Smooth muscle cell (in vitro differentiated cells): ENCODE measurements at regions not wholly inside any gene's neighbourhood (a gene's known extent, or its start where the extent isn't known, plus 50 kb on each side); places are given as distances from the start of the nearest gene placed in this dataset.

ENCODE experiments used
- DNase-seq: peaks from one replicate; lab custom pipeline; 2025; ENCODE audit not compliant: unreplicated experiment; lab: John Stamatoyannopoulos, UW
- H2AFZ ChIP-seq: fragments of 200-600 bp; sonication (generic); 2 replicates; pipeline ENCODE4 v1.6.0; 2016; ENCODE audit warnings: antibody characterized with exemption, low read depth, mild to moderate bottlenecking
- H3F3A ChIP-seq: fragments of 200-600 bp; sonication (generic); 2 replicates; pipeline ENCODE4 v1.6.0; 2017; ENCODE audit warnings: antibody characterized with exemption, low read depth
- H3K27ac ChIP-seq: fragments of 200-600 bp; sonication (generic); 2 replicates; pipeline ENCODE4 v1.5.1; 2016; ENCODE audit warnings: low read depth, mild to moderate bottlenecking
- H3K27me3 ChIP-seq: fragments of 200-600 bp; sonication (generic); 2 replicates; pipeline ENCODE4 v1.6.1; 2016; ENCODE audit warnings: low read depth, mild to moderate bottlenecking
- H3K36me3 ChIP-seq: fragments of 200-600 bp; sonication (generic); 2 replicates; pipeline ENCODE4 v1.5.1; 2016; ENCODE audit warnings: low read depth
- H3K4me1 ChIP-seq: fragments of 200-600 bp; sonication (generic); 2 replicates; pipeline ENCODE4 v1.5.1; 2016; ENCODE audit warnings: low read depth
- H3K4me2 ChIP-seq: fragments of 200-600 bp; sonication (generic); 2 replicates; pipeline ENCODE4 v1.6.0; 2016; ENCODE audit warnings: mild to moderate bottlenecking
- H3K4me3 ChIP-seq: fragments of 200-600 bp; sonication (generic); 2 replicates; pipeline ENCODE4 v1.5.1; 2016; ENCODE audit warnings: mild to moderate bottlenecking
- H3K79me2 ChIP-seq: fragments of 200-600 bp; sonication (generic); 2 replicates; pipeline ENCODE4 v1.6.0; 2016; ENCODE audit warnings: low read depth, mild to moderate bottlenecking
- H3K9ac ChIP-seq: fragments of 200-600 bp; sonication (generic); 2 replicates; pipeline ENCODE4 v1.6.0; 2016; ENCODE audit warnings: low read depth
- H3K9me3 ChIP-seq: fragments of 200-600 bp; sonication (generic); replicated peaks from 2 replicates; pipeline ENCODE4 v1.5.1; 2016; ENCODE audit warnings: low read depth
- H4K20me1 ChIP-seq: fragments of 200-600 bp; sonication (generic); 2 replicates; pipeline ENCODE4 v1.6.0; 2016; ENCODE audit warnings: low read depth
- CTCF ChIP-seq: fragments of 200-600 bp; sonication (generic); IDR thresholded peaks from 2 replicates; pipeline ENCODE4 v1.5.1; 2017; ENCODE audit warnings: borderline replicate concordance, mild to moderate bottlenecking, antibody characterized with exemption; ENCODE audit not compliant: insufficient read depth, poor library complexity, severe bottlenecking
- whole genome bisulfite sequencing: methylation state at CpG from one replicate; pipeline ENCODE4 v1.1.7; 2016; ENCODE audit warnings: low lambda C conversion rate; 5-methylcytosine and 5-hydroxymethylcytosine counted together

DNA sequence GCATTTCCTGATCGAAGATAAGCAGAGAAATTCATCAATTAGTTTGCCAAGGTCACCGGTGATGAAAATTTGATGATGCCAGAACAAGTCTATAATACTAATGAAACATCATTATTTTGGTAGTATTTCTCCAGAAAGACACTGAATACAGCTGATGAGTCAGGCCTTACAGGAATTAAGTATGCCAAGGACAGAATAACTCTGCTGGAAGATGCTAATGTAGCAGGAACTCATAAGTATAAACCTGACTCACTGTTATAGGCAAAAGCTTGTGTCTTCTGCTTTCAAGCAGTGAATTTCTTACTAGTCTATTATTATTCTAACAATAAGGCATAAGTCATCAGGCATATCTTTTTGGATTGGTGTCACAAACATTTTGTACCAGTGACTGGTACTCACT is 1825.1 kb upstream of the IGFBP7 start:
- TF ChIP-seq CTCF, result no peak
- Histone ChIP-seq H3K4me3 (no peak overlapping the region), H3K4me1 (no peaks in the 10 kb centered on the region), H3K9ac (no peak overlapping the region), H3K27me3 (no peaks in the 10 kb centered on the region), H4K20me1 (no peaks in the 10 kb centered on the region), H3K9me3 (peaks cover 6% of the 10 kb centered on the region), H3F3A (no peaks in the 10 kb centered on the region), H3K27ac (no peak overlapping the region), H2AFZ (no peak overlapping the region), H3K79me2 (no peaks in the 10 kb centered on the region), H3K4me2 (no peak overlapping the region), H3K36me3 (no peaks in the 10 kb centered on the region)
- WGBS, result 87% methylated on average over 2 of the region's 2 CpGs
- DNase-seq, result no peak

DNA sequence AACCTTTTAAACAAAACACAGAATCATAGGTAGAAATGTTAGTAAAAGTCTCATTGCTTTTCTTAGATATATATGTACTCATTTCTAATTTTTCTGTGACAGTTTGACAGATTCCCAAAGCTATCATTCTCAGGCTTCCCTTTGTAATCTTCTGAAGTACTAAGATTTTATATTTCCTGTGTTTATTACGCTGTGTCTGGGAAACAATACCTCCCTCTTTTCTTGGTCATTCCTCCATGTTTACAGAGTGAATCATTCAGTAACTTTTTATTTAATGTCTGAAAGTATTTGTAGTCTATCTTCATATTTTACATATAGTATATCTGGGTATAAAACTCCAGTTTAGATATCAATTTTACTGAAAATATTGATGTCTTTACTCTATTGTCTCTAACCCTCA is 1826.3 kb upstream of the IGFBP7 start:
- no peak overlapping the region for H3K4me2 ChIP-seq
- H4K20me1 ChIP-seq, result no peaks in the 10 kb centered on the region
- H2AFZ ChIP-seq, result no peak overlapping the region
- H3K4me1 ChIP-seq, result no peaks in the 10 kb centered on the region
- 73% methylated on average over 1 of the region's 1 CpG for WGBS
- no peaks in the 10 kb centered on the region for H3K79me2 ChIP-seq
- H3K27ac ChIP-seq, result no peak overlapping the region
- peaks cover under 1% of the 10 kb centered on the region for H3K9me3 ChIP-seq
- no peak for TF ChIP-seq CTCF
- H3K27me3 ChIP-seq, result no peaks in the 10 kb centered on the region
- DNase-seq, result no peak
- no peak overlapping the region for H3K9ac ChIP-seq
- H3K36me3 ChIP-seq, result no peaks in the 10 kb centered on the region
- H3F3A ChIP-seq, result no peaks in the 10 kb centered on the region
- no peak overlapping the region for H3K4me3 ChIP-seq

- Histone ChIP-seq H3F3A (no peaks in the 10 kb centered on the region), H3K9ac (no peak overlapping the region), H3K4me2 (no peak overlapping the region), H3K79me2 (no peaks in the 10 kb centered on the region), H3K36me3 (no peaks in the 10 kb centered on the region), H2AFZ (no peak overlapping the region), H4K20me1 (no peaks in the 10 kb centered on the region), H3K4me3 (no peak overlapping the region), H3K27ac (no peak overlapping the region), H3K4me1 (no peaks in the 10 kb centered on the region), H3K27me3 (no peaks in the 10 kb centered on the region), H3K9me3 (no peaks in the 10 kb centered on the region)
- 77% methylated on average over 3 of the region's 3 CpGs for WGBS
- no peak for TF ChIP-seq CTCF
- no peak for DNase-seq
Measured at GRCh38 chr4:58940167-58940566, 1830.0 kb upstream of the IGFBP7 start.

DNA sequence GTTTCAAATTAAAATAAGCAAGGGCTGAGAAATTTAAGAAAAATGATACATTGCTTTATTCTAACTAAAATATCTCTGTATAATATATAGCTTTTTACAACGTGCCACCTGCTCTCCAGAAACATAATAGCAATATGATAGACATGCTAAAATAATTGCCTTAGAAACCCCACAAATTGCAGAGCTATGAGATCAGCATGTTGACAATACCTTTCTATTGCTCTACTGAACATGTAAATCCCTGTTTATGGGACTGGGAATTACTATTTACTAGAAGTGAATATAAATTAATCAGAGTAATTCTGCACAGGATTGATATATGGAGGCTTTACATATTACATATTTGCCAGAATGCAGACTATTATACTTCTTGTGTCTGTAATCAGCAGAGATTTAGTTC is 1831.1 kb upstream of the IGFBP7 start:
- Histone ChIP-seq H3K79me2 (no peaks in the 10 kb centered on the region), H3K27me3 (no peaks in the 10 kb centered on the region), H3K36me3 (no peaks in the 10 kb centered on the region), H3K4me2 (no peak overlapping the region), H3K4me3 (no peak overlapping the region), H3K9ac (no peak overlapping the region), H2AFZ (no peak overlapping the region), H3F3A (no peaks in the 10 kb centered on the region), H3K9me3 (no peaks in the 10 kb centered on the region), H3K4me1 (no peaks in the 10 kb centered on the region), H4K20me1 (no peaks in the 10 kb centered on the region), H3K27ac (no peak overlapping the region)
- no peak for TF ChIP-seq CTCF
- WGBS, result 64% methylated on average over 1 of the region's 1 CpG
- no peak for DNase-seq
